Parathyroid adenoma (tissue), 2 donors: ENCODE measurements at regions not wholly inside any gene's neighbourhood (a gene's known extent, or its start where the extent isn't known, plus 50 kb on each side); places are given as distances from the start of the nearest gene placed in this dataset.
"Not testable (repeated sequence)": the region's sequence is repeated elsewhere in the genome, so short reads cannot be mapped to it uniquely, and the experiment has no call there.

Experiments
- H2AFZ ChIP-seq: fragments of 300-600 bp; sonication (generic); one replicate; pipeline ENCODE4 v1.7.0; 2017; ENCODE audit warnings: antibody characterized with exemption, mild to moderate bottlenecking
- H3K27ac ChIP-seq: fragments of 300-600 bp; sonication (generic); one replicate; pipeline ENCODE4 v1.7.0; 2017
- H3K27me3 ChIP-seq: fragments of 300-600 bp; sonication (generic); one replicate; pipeline ENCODE4 v1.7.0; 2017; ENCODE audit warnings: low read length; ENCODE audit not compliant: control insufficient read depth, insufficient read depth
- H3K36me3 ChIP-seq: fragments of 300-600 bp; sonication (generic); one replicate; pipeline ENCODE4 v1.7.0; 2017; ENCODE audit warnings: low read length; ENCODE audit not compliant: control insufficient read depth, insufficient read depth
- H3K4me1 ChIP-seq: fragments of 300-600 bp; sonication (generic); one replicate; pipeline ENCODE4 v1.7.0; 2017; ENCODE audit warnings: control low read depth
- H3K4me2 ChIP-seq: fragments of 300-600 bp; sonication (generic); one replicate; pipeline ENCODE4 v1.7.0; 2017; ENCODE audit warnings: low read length
- H3K4me3 ChIP-seq: fragments of 300-600 bp; sonication (generic); one replicate; pipeline ENCODE4 v1.7.0; 2017; ENCODE audit warnings: low read depth, low read length
- H3K79me2 ChIP-seq: fragments of 300-600 bp; sonication (generic); one replicate; pipeline ENCODE4 v1.7.0; 2017; ENCODE audit warnings: control low read depth
- H3K9ac ChIP-seq: fragments of 300-600 bp; sonication (generic); one replicate; pipeline ENCODE4 v1.7.0; 2017; ENCODE audit warnings: mild to moderate bottlenecking
- H3K9me3 ChIP-seq: fragments of 300-600 bp; sonication (generic); one replicate; pipeline ENCODE4 v1.7.0; 2017; ENCODE audit warnings: low read length; ENCODE audit not compliant: control insufficient read depth
- TF ChIP-seq, protein P1 (sequence below): fragments of 300-600 bp; sonication (generic); IDR thresholded peaks from one replicate; pipeline ENCODE4 v1.7.0; 2017; ENCODE audit warnings: antibody characterized with exemption, mild to moderate bottlenecking
- donor health status: primary hyperparathyroidism.

DNA sequence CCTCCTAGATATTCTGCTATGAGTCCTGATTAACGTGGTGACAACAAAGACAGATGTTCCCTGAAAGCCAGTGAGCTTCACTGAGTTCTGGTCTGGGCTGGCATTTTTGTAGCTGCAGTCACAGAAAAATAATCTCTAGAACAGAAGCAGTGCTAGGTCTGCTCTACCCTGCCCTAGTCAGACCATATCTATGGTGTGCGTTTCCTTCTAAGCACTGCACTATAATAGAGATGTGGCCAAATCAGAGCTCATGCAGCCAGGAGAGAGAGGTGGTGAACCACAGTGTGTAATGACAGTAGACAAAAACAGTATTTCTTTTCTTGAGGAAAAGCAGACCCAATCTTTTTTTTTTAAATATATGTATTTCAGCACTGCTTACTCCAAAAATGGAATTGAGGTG lies 76.3 kb downstream of the CMAS start:
- Histone ChIP-seq H3K27ac (no peak overlapping the region), H3K79me2 (no peaks in the 10 kb centered on the region), H3K9ac (no peak overlapping the region), H2AFZ (no peak overlapping the region), H3K36me3 (no peaks in the 10 kb centered on the region), H3K27me3 (no peaks in the 10 kb centered on the region), H3K4me2 (no peak overlapping the region), H3K4me1 (no peaks in the 10 kb centered on the region), H3K4me3 (no peak overlapping the region), H3K9me3 (no peaks in the 10 kb centered on the region)
- TF ChIP-seq, protein P1, sequence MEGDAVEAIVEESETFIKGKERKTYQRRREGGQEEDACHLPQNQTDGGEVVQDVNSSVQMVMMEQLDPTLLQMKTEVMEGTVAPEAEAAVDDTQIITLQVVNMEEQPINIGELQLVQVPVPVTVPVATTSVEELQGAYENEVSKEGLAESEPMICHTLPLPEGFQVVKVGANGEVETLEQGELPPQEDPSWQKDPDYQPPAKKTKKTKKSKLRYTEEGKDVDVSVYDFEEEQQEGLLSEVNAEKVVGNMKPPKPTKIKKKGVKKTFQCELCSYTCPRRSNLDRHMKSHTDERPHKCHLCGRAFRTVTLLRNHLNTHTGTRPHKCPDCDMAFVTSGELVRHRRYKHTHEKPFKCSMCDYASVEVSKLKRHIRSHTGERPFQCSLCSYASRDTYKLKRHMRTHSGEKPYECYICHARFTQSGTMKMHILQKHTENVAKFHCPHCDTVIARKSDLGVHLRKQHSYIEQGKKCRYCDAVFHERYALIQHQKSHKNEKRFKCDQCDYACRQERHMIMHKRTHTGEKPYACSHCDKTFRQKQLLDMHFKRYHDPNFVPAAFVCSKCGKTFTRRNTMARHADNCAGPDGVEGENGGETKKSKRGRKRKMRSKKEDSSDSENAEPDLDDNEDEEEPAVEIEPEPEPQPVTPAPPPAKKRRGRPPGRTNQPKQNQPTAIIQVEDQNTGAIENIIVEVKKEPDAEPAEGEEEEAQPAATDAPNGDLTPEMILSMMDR, result no peak

DNA sequence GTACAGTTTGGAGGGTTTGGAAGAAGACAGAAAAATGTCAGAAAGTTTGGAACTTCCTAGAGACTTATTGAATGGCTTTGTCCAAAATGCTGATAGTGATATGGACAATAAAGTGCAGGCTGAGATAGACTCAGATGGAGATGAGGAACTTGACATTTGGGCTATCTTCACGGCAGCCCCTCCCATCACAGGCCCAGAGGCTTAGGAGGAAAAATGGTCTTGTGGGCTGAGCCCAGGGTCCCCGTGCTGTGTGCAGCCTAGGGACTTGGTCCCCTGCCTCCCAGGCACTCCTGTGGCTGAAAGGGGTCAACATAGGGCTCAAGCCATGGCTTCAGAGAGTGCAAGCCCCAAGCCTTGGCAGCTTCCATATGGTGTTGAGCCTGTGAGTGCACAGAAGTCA lies 79.0 kb downstream of the CMAS start:
- no peak overlapping the region for H3K9ac ChIP-seq
- no peaks in the 10 kb centered on the region for H3K4me1 ChIP-seq
- no peaks in the 10 kb centered on the region for H3K27me3 ChIP-seq
- H2AFZ ChIP-seq, result no peak overlapping the region
- TF ChIP-seq, protein P1, result no peak
- no peak overlapping the region for H3K4me2 ChIP-seq
- H3K36me3 ChIP-seq, result no peaks in the 10 kb centered on the region
- no peak overlapping the region for H3K27ac ChIP-seq
- H3K79me2 ChIP-seq, result no peaks in the 10 kb centered on the region
- H3K9me3 ChIP-seq, result no peaks in the 10 kb centered on the region
- H3K4me3 ChIP-seq, result no peak overlapping the region

DNA sequence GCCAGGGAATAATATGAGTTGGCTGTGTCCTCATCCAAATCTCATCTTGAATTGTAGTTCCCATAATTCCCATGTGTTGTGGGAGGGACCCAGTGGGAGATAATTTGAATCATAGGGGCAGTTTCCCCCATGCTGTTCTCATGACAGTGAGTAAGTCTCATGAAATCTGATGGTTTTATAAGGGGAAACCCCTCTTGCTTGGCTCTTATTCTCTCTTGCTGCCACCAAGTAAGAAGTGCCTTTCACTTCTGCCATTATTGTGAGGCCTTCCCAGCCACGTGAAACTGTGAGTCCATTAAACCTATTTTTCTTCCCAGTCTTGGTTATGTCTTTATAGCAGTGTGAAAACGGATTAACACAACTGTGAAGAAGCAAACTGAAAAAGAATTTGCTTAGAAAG lies 80.1 kb downstream of the CMAS start:
- H3K4me3 ChIP-seq, H3K4me1 ChIP-seq, H3K9me3 ChIP-seq, H3K27me3 ChIP-seq, H3K9ac ChIP-seq, H3K4me2 ChIP-seq, H3K79me2 ChIP-seq, H3K36me3 ChIP-seq, H2AFZ ChIP-seq, H3K27ac ChIP-seq: not testable (repeated sequence)

DNA sequence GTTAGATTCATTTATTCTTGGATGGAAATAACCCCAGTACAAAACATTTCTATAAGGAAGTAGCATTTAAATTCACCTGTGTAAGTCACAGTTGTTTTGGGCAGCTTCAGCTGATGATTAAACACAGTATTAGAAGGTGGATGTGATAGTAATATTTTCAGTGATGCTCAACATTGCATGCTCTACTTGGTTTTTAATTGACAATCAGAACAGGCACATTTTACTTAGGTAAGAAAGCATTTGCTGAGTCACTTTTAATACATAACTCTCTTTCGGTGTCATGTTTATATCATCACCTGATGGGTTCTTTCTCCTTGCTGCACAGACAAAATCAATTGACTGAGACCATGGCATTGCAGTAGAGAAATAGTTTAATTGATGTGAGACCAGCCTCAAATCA lies 80.7 kb downstream of the CMAS start:
- no peak overlapping the region for H3K4me3 ChIP-seq
- TF ChIP-seq, protein P1, result no peak
- no peaks in the 10 kb centered on the region for H3K79me2 ChIP-seq
- H3K4me1 ChIP-seq, result no peaks in the 10 kb centered on the region
- H2AFZ ChIP-seq, result no peak overlapping the region
- H3K9me3 ChIP-seq, result no peaks in the 10 kb centered on the region
- H3K27me3 ChIP-seq, result no peaks in the 10 kb centered on the region
- no peak overlapping the region for H3K4me2 ChIP-seq
- H3K27ac ChIP-seq, result no peak overlapping the region
- H3K9ac ChIP-seq, result no peak overlapping the region
- H3K36me3 ChIP-seq, result no peaks in the 10 kb centered on the region

DNA sequence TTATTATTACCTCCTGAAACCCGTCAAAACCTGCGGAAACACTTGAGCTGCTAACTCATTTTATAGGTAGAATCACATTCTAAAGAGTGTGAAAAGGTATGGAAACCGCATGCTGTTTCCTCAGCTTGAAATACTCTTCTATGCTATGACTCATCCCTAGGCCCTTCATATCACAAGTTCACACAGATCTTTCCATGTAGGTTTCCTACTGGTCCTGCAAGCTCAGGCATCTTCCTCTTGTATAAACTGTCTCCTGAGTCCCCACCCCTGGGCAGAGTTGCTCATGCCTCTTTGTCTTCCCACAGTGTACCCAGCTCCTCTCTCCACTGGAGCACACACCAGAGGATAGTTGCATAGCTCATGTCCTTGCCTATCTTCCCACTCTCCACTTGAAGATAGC lies 84.7 kb downstream of the CMAS start:
- no peaks in the 10 kb centered on the region for H3K79me2 ChIP-seq
- H3K27me3 ChIP-seq, result no peaks in the 10 kb centered on the region
- H3K36me3 ChIP-seq, result no peaks in the 10 kb centered on the region
- H3K9me3 ChIP-seq, result no peaks in the 10 kb centered on the region
- no peak overlapping the region for H3K27ac ChIP-seq
- no peak overlapping the region for H3K9ac ChIP-seq
- H3K4me2 ChIP-seq, result no peak overlapping the region
- TF ChIP-seq, protein P1, result no peak
- no peaks in the 10 kb centered on the region for H3K4me1 ChIP-seq
- H2AFZ ChIP-seq, result no peak overlapping the region
- H3K4me3 ChIP-seq, result no peak overlapping the region

DNA sequence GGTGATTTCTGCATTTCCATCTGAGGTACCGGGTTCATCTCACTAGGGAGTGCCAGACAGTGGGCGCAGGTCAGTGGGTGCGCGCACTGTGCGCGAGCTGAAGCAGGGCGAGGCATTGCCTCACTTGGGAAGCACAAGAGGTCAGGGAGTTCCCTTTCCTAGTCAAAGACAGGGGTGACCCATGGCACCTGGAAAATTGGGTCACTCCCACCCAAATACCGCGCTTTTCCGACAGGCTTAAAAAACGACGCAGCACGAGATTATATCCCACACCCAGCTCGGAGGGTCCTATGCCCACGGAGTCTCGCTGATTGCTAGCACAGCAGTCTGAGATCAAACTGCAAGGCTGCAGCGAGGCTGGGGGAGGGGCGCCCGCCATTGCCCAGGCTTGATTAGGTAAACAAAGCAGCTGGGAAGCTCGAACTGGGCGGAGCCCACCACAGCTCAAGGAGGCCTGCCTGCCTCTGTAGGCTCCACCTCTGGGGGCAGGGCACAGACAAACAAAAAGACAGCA lies 90.6 kb downstream of the CMAS start:
- not testable (repeated sequence) for H3K27ac ChIP-seq, H2AFZ ChIP-seq, H3K4me2 ChIP-seq, H3K79me2 ChIP-seq, H3K27me3 ChIP-seq, H3K9me3 ChIP-seq, H3K9ac ChIP-seq, H3K4me1 ChIP-seq, H3K4me3 ChIP-seq, H3K36me3 ChIP-seq
